CD4-positive, alpha-beta T cell treated with Interleukin-6 for 4 hours (primary cell): ENCODE measurements at regions not wholly inside any gene's neighbourhood (a gene's known extent, or its start where the extent isn't known, plus 50 kb on each side); places are given as distances from the start of the nearest gene placed in this dataset.

Experiments used
- DNase-seq: peaks from one replicate; pipeline ENCODE4 v3.0.0-alpha.2; 2020; ENCODE audit warnings: mixed read lengths

DNA sequence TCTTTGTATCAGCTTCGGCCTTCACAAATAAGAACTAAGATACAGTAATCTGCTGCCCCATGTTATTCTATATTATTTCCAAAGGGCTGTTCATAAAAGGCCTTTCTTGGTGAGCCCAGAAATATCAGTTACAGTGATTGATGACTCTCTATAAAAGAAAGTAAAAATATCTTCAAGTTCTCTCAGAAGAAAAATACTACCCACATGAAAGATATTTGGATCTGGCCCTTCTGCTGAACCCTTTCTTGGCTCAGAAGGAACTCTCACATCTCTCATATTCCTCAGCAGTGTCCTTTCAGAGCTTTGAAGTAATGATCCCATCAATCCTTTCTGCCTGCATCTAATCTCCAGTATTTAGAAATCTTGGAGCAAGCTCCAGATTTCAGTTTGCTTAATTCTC is 76.3 kb upstream of the SLITRK1 start:
- no peak for DNase-seq

- no peak for DNase-seq
These were observed 72.7 kb upstream of the SLITRK1 start for GRCh38 chr13:83955011-83955410.

DNA sequence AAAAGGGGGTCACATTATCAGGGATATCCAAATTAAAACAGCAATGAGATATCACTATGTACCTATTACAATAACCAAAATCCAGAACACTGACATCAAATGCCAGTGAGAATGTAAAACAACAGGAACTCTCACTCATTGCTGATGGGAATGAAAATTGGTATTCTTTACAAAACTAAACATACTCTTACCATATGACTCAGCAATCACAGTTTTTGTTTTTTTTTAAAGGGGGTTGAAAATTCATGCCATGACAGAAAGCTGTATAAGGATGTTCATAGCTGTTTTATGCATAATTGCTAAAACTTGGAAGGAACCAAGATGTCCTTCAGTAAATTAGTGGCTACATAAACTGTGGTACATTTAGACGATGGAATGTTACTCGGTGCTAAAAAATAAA is 71.6 kb upstream of the SLITRK1 start:
- no peak for DNase-seq

DNA sequence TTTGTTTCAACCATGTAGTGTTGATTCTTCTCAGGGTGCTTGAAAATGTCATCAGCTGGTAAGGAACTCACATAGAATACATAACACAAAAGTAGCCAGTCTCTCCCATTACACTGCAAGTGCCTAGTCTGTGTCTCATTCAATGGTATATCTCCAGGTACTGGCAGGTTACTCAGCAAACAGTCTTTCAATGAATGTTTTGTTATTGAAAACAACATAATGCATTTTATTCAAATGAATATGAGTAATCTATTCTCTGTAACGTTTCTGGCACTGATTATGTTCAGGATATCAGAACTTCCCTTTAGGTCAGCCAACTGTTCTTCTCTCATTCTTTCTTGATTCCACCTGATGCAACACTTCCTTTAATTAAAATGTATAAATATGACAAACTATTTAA is 68.0 kb upstream of the SLITRK1 start:
- no peak for DNase-seq

- no peak for DNase-seq
These were observed 61.4 kb upstream of the SLITRK1 start for GRCh38 chr13:83943530-83944279.

DNA sequence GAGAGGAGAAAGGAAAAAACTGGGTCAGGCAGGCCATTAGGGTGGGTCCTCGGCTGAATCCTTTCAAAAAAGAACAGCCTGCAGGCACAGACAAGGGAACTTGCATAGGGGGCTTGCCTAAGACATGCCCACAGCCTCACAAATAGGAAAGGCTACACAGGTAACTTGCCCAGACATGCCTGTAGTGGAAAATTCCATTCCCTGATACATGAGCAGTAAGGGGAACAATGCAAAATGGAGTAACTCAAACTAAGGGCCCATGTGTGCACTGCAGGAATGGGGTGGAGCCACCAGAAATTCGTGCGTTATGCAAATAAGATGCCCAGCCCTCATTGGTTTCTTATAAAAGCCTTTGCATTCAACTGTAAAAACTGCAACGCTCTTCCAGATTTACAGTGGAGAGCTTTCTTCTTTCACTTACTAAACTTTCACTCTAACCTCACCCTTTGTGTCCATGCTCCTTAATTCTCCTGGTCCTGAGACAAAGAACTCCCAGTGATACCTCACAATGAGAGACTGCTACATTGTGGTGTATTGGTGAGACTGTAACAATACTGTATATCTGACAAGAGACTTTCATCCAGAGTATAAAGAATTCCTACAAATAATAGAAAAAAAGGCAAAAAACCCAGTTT is 59.5 kb upstream of the SLITRK1 start:
- no peak for DNase-seq

DNA sequence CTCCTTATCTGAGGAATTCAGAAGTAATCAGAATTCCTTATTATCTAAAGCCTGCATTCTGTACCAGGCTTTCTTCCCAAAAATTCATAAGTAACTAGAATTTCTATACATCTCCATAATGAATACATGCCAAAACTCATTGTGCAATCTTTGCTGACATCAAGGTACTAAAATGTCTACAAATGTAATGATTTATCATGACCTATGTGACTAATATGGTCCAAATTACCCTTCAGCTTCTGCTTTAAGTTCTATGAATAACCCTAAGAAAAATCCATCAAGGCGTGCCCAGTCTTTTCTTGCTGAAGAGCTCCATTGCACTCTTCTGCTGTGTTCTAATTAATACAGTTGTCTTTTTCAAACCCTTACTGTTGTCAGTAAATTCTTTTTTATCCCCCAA is 58.5 kb upstream of the SLITRK1 start:
- DNase-seq = no peak

GRCh38 chr13:83937579-83937978 is 55.3 kb upstream of the SLITRK1 start:
- DNase-seq = no peak

- no peak for DNase-seq
These were observed 53.3 kb upstream of the SLITRK1 start for GRCh38 chr13:83935566-83935965.
